NB4 (cell line): ENCODE measurements at regions not wholly inside any gene's neighbourhood (a gene's known extent, or its start where the extent isn't known, plus 50 kb on each side); places are given as distances from the start of the nearest gene placed in this dataset.

Source experiments
- DNase-seq: peaks from one replicate; pipeline ENCODE4 v3.0.0; 2010; ENCODE audit warnings: low read depth
- H3K4me3 ChIP-seq: one replicate; pipeline ENCODE4 v1.5.1; 2011; ENCODE audit warnings: mild to moderate bottlenecking, low read depth, low read length, moderate library complexity
- MYC ChIP-seq: IDR thresholded peaks from 2 replicates; pipeline ENCODE4 v1.6.1; 2011; ENCODE audit warnings: low read depth, low read length
- POLR2A ChIP-seq: IDR thresholded peaks from 2 replicates; pipeline ENCODE4 v1.6.1; 2011; ENCODE audit warnings: mild to moderate bottlenecking; ENCODE audit not compliant: insufficient read length; ENCODE audit errors: extremely low read depth
- TF ChIP-seq, protein P1 (sequence below): IDR thresholded peaks from 2 replicates; pipeline ENCODE4 v1.6.1; 2011; ENCODE audit warnings: low read depth, low read length
- TF ChIP-seq, protein P2 (sequence below): IDR thresholded peaks from one replicate; pipeline ENCODE4 v1.5.1; 2012; ENCODE audit warnings: low read depth, low read length

DNA sequence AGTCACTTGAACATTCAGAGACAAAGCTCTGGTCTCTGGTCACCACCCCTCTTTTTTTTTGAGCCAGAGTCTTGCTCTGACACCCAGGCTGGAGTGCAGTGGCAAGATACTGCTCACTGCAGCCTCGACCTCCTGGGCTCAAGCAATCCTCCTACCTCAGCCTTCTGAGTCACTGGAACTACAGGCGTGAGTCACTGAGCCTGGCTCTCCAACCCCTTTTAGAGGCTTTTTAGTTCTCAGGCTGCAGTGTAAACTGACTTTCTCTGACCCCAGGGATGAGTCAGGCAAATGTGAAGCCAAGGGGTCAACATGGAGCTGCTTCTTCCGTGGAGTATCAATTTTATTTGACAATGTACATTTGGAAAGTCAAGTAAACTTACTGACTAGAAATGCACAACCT, 229.2 kb downstream of the PTTG2 start:
- no peak overlapping the region for H3K4me3 ChIP-seq
- DNase-seq, result peak; percentile 60
- TF ChIP-seq POLR2A (no peak), MYC (no peak)
- TF ChIP-seq, protein P1, sequence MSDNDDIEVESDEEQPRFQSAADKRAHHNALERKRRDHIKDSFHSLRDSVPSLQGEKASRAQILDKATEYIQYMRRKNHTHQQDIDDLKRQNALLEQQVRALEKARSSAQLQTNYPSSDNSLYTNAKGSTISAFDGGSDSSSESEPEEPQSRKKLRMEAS, result no peak
- TF ChIP-seq, protein P2, sequence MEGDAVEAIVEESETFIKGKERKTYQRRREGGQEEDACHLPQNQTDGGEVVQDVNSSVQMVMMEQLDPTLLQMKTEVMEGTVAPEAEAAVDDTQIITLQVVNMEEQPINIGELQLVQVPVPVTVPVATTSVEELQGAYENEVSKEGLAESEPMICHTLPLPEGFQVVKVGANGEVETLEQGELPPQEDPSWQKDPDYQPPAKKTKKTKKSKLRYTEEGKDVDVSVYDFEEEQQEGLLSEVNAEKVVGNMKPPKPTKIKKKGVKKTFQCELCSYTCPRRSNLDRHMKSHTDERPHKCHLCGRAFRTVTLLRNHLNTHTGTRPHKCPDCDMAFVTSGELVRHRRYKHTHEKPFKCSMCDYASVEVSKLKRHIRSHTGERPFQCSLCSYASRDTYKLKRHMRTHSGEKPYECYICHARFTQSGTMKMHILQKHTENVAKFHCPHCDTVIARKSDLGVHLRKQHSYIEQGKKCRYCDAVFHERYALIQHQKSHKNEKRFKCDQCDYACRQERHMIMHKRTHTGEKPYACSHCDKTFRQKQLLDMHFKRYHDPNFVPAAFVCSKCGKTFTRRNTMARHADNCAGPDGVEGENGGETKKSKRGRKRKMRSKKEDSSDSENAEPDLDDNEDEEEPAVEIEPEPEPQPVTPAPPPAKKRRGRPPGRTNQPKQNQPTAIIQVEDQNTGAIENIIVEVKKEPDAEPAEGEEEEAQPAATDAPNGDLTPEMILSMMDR, result no peak

DNA sequence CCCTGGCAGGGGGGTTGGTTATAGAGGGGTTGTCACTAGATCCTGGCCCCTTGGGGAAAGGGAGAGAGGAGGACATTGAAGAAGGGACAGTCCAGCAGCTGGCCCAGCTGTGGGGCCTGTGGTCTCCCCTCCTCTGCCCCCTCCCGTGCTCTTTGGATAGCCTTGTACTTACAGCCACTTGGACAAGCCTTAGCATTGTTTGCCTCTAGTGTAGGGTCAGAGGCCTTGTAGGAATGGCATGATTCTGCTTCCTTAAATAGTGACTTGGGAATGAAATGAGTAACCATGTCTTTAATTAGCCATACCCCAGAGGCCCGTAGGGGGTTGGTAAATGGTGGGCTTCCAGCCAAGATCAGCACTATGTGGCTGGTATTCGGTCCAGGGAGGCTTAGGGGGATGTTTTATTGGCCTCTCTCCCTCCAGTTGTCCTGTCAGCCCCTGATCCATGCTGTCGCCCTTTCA, 230.6 kb downstream of the PTTG2 start:
- no peak for DNase-seq
- H3K4me3 ChIP-seq, result no peak overlapping the region
- no peak for TF ChIP-seq MYC

DNA sequence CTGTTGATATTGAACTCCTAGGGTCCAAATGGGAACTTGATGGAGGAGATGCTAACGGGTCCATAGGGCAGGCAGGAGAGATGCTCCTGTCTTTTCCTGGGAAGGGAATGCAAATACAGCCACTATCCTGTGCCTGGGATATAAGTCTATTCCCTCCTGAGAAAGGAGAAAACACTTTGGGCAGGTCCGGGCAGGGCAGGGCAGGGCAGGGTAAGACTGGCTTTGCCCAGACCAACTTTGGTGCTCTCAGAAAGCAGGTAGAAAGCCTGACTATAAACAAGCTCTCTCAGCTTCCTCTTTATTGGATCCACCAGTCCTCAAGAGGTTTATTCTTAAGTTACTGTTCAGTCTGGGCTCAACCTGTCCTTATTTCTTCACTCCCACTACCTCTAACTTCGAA, 232.3 kb downstream of the PTTG2 start:
- no peak overlapping the region for H3K4me3 ChIP-seq
- TF ChIP-seq MYC, result no peak
- TF ChIP-seq, protein P2, result no peak
- TF ChIP-seq POLR2A, result no peak
- TF ChIP-seq, protein P1, result no peak
- DNase-seq, result no peak

DNA sequence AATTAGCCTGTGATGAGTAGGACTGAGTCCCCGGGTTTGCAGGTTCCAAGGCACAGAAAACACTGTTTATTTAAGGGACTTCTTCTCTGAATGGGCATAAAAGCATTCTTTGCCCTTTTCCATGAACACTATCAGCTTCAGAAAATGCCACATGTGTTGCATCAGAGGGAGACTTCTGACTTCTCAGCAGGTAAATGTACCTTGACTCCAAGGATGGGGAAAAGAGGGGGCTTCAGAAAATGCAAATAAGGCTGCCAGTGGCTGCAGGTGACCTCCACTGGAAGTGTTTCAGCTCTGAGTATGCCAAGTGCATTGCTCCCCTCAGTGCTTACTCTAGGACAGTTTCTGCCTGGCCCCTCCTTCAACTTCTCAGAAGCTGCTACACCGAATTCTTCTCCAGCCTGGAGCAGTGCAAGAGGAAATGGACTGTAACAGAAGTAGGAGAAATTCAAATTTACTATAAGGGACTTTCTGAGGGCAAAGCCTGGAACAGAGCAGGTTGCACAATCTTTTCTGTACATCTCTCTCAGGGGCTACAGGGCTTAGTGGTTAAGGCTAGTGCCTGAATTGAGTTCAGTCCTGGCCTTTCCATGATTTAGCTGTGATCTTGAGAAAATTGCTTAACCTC, 233.2 kb downstream of the PTTG2 start:
- no peak overlapping the region for H3K4me3 ChIP-seq
- TF ChIP-seq POLR2A (no peak), MYC (no peak)
- DNase-seq, result peak; percentile 25

DNA sequence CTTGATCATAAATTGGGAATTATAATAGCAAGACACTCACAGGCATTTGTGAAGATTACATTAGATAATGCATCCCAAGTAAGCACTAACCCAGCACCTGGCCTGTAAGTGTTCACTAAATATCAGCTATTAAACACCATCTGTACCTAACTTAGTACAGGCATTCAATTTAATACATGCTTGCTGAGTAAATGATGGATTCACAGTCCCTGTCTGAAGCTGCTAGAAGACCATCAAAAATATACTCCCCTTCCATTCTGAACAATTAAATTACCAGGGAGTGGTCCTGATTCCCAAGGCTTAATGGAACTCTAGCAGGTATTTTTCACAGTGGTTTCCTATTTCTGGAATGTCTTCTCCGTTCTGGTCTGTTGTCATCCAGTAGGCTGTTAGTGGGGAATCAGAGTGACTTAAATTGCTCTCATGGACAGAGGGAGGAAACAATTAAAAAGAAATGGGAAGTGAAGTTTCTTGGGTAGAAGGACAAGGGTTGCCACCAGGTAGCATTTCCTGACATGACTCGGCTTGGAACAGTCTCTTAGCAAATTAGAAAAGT, 233.9 kb downstream of the PTTG2 start:
- TF ChIP-seq POLR2A (no peak), MYC (no peak)
- TF ChIP-seq, protein P2, result no peak
- TF ChIP-seq, protein P1, result no peak
- DNase-seq, result no peak
- no peak overlapping the region for H3K4me3 ChIP-seq

DNA sequence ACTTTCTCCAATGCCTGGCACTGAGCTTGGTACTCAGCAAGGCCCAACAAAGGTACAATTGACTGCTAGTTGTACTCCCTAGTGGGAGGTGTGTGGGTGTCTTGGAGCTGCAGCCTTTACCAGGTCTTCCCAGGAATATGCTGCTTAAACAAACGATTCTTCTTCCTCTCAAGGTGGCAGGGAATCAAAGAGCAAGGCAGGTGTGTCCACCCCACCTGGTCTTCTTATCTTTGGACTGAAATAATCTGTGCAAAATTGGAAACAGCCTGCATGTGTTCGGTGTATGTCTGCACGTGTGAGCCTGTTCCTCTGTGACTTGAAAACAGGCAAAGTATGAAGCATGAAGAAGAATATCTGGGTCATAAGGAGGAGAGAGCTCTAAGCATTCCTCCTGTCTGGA, 235.3 kb downstream of the PTTG2 start:
- H3K4me3 ChIP-seq, result no peak overlapping the region
- TF ChIP-seq, protein P2, result no peak
- TF ChIP-seq, protein P1, result no peak
- no peak for TF ChIP-seq MYC
- TF ChIP-seq POLR2A, result no peak
- DNase-seq, result no peak

DNA sequence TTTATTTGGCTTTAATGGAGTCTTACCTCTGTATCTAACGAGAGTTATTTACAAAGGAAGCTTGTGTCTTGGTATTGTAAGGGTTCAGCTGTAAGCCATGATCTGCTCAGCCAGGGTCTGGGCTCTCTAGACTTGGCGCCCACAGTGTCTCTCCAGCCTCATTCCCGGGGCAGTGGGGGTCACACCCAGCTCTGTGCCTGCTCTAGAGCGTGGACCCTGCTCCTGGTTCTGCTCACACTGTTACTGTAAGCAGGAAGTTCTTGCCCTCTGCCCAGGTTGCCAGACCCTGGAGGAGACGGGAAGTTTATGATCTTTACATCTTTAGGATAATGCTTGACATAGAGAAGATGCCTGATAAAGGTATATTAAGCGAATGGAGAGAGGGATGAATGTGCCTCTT, 235.7 kb downstream of the PTTG2 start:
- TF ChIP-seq, protein P1, result no peak
- TF ChIP-seq POLR2A (no peak), MYC (no peak)
- TF ChIP-seq, protein P2, result no peak
- no peak for DNase-seq
- H3K4me3 ChIP-seq, result no peak overlapping the region
